ENCODE measurements at regions not wholly inside any gene's neighbourhood (a gene's known extent, or its start where the extent isn't known, plus 50 kb on each side); places are given as distances from the start of the nearest gene placed in this dataset.
A peak's percentile ranks its signal among the peaks of the same experiment; 100 is the strongest.

DNA sequence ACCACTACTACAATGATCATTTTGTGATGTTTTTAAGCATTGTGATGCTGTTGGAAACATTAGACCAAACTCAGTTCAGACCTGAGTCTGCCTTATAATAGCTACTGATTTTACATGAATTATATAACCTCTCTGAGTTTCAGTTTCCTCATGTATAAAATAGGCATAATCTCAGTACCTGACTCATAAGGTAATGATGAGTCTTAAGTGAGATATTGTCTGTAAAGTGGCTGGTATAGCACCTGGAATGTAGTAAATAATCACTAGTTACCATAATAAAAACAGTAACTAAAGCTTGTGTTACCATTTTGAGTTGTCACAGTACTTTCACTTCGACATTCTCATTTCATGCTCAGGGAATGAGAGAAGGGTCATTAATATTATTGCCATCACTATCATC, 381.5 kb upstream of the SALL1 start:
- H3K4me3 ChIP-seq (ENCODE audit: low read length in 2 of 2) = no peak overlapping the region
- no peak overlapping the region for H4K91ac ChIP-seq (ENCODE audit: low read depth, low read length, poor library complexity)
- no peak overlapping the region for H3K27ac ChIP-seq (replicated peaks; ENCODE audit: low read length)
- no peak overlapping the region for H3K14ac ChIP-seq (ENCODE audit: low read length)
- H2BK120ac ChIP-seq (ENCODE audit: low read depth, low read length) = no peak overlapping the region
- H3K27me3 ChIP-seq (ENCODE audit: control insufficient read depth in 3 of 3, insufficient read depth in 3 of 3, low read depth in 1 of 3, low read length in 3 of 3) = no peaks in the 10 kb centered on the region
- H3K4me2 ChIP-seq (ENCODE audit: insufficient read depth, low read length, poor library complexity, severe bottlenecking) = no peak overlapping the region
- H3K9me3 ChIP-seq (replicated peaks in 1 of 2; ENCODE audit: control insufficient read depth in 2 of 2, insufficient read depth in 1 of 2, low read depth in 1 of 2, low read length in 2 of 2) = peaks cover 0 to 3% of the 10 kb centered on the region in 2 donors
- H3K4ac ChIP-seq (ENCODE audit: low read length) = no peak overlapping the region
- no peak overlapping the region for H2AK5ac ChIP-seq (ENCODE audit: low read depth, low read length)
- no peaks in the 10 kb centered on the region for H3K79me1 ChIP-seq (ENCODE audit: low read depth, low read length)
- no peak overlapping the region for H4K8ac ChIP-seq (ENCODE audit: low read depth, low read length)
- no peak overlapping the region for H3K23ac ChIP-seq (ENCODE audit: low read depth, low read length, poor library complexity)
- peaks cover 6 to 10% of the 10 kb centered on the region in 2 donors for H3K4me1 ChIP-seq (ENCODE audit: control insufficient read depth in 2 of 2, insufficient read depth in 1 of 2, low read depth in 1 of 2, low read length in 2 of 2)
- H2BK15ac ChIP-seq (ENCODE audit: low read length) = no peak overlapping the region
- H2AFZ ChIP-seq (ENCODE audit: low read length) = no peak overlapping the region
- no peak overlapping the region for H3K18ac ChIP-seq (ENCODE audit: low read length)
- H2BK12ac ChIP-seq (ENCODE audit: low read length) = no peak overlapping the region
- no peak overlapping the region for H3K9ac ChIP-seq (ENCODE audit: low read depth, low read length, poor library complexity)
- no peaks in the 10 kb centered on the region for H3K36me3 ChIP-seq (replicated peaks in 1 of 2; ENCODE audit: control insufficient read depth in 2 of 2, insufficient read depth in 2 of 2, low read length in 2 of 2)
- H2BK5ac ChIP-seq (ENCODE audit: low read length) = no peak overlapping the region
- WGBS, 2 donors (ENCODE audit: extremely low coverage in 2 of 2, insufficient read length in 2 of 2, insufficient replicate concordance in 1 of 2) = no CpG with 5 or more reads among the region's 1 CpG
- no peak for DNase-seq (ENCODE audit: low spot score)

DNA sequence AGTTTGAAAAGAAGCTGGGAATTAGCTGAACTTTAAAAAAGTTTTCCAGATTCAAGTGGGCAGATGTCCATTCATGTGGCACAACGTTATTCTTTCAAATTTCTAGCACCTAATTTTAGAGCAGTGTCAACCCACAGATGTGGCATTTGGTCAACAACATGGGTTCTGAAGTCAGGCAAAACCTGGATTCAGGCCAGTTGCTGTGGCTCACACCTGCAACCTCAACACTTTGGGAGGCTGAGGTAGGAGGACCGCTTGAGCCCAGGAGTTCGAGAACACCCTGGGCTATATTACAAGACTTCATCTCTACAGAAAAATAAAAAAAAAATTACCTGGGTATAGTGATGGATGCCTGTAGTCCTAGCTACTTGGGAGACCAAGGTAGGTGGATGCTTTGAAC, 380.2 kb upstream of the SALL1 start:
- no peak overlapping the region for H3K4me2 ChIP-seq (ENCODE audit: insufficient read depth, low read length, poor library complexity, severe bottlenecking)

DNA sequence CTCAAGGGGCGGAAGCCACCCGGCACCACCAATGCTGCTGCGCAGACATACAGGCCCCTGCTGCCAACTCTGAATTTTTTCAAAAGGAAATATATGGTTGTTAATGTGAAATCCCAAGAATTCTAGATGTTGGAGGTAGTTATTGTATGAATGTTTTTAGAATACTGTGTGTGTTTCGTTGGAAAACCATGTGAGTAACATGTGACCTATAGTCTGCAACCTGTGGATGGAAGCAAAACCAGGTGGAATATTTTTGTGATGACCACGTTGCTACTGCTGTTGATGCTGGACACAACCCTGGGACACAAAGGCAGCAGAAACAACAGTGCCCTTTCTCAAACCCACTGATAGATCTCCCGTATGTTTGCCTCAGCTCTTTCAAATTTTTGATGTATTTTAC, 376.3 kb upstream of the SALL1 start:
- Histone ChIP-seq H3K9me3 (replicated peaks in 1 of 2; ENCODE audit: control insufficient read depth in 2 of 2, insufficient read depth in 1 of 2, low read depth in 1 of 2, low read length in 2 of 2) (peaks cover 0 to 3% of the 10 kb centered on the region in 2 donors), H2BK120ac (ENCODE audit: low read depth, low read length) (no peak overlapping the region), H3K4me3 (ENCODE audit: low read length in 2 of 2) (no peak overlapping the region), H3K36me3 (replicated peaks in 1 of 2; ENCODE audit: control insufficient read depth in 2 of 2, insufficient read depth in 2 of 2, low read length in 2 of 2) (no peaks in the 10 kb centered on the region), H3K27me3 (ENCODE audit: control insufficient read depth in 3 of 3, insufficient read depth in 3 of 3, low read depth in 1 of 3, low read length in 3 of 3) (no peaks in the 10 kb centered on the region), H3K79me1 (ENCODE audit: low read depth, low read length) (no peaks in the 10 kb centered on the region), H3K4ac (ENCODE audit: low read length) (no peak overlapping the region), H3K27ac (replicated peaks; ENCODE audit: low read length) (peak overlapping the region; percentile 5), H2AK5ac (ENCODE audit: low read depth, low read length) (no peak overlapping the region), H2BK5ac (ENCODE audit: low read length) (no peak overlapping the region), H2AFZ (ENCODE audit: low read length) (no peak overlapping the region), H3K23ac (ENCODE audit: low read depth, low read length, poor library complexity) (no peak overlapping the region), H4K91ac (ENCODE audit: low read depth, low read length, poor library complexity) (no peak overlapping the region), H3K14ac (ENCODE audit: low read length) (no peak overlapping the region), H3K9ac (ENCODE audit: low read depth, low read length, poor library complexity) (no peak overlapping the region), H3K18ac (ENCODE audit: low read length) (no peak overlapping the region), H3K4me1 (ENCODE audit: control insufficient read depth in 2 of 2, insufficient read depth in 1 of 2, low read depth in 1 of 2, low read length in 2 of 2) (peaks cover 5 to 21% of the 10 kb centered on the region in 2 donors), H2BK15ac (ENCODE audit: low read length) (no peak overlapping the region), H3K4me2 (ENCODE audit: insufficient read depth, low read length, poor library complexity, severe bottlenecking) (no peak overlapping the region), H2BK12ac (ENCODE audit: low read length) (no peak overlapping the region), H4K8ac (ENCODE audit: low read depth, low read length) (no peak overlapping the region)
- WGBS, 2 donors (ENCODE audit: extremely low coverage in 2 of 2, insufficient read length in 2 of 2, insufficient replicate concordance in 1 of 2) = no CpG with 5 or more reads among the region's 6 CpGs
- DNase-seq (ENCODE audit: low spot score) = no peak

More for the DNA sequence above, 380.2 kb upstream of the SALL1 start:
- H3K9ac ChIP-seq (ENCODE audit: low read depth, low read length, poor library complexity) = no peak overlapping the region
- no peak overlapping the region for H2BK5ac ChIP-seq (ENCODE audit: low read length)
- H2BK15ac ChIP-seq (ENCODE audit: low read length) = no peak overlapping the region
- H4K91ac ChIP-seq (ENCODE audit: low read depth, low read length, poor library complexity) = no peak overlapping the region
- H3K23ac ChIP-seq (ENCODE audit: low read depth, low read length, poor library complexity) = no peak overlapping the region
- H2AK5ac ChIP-seq (ENCODE audit: low read depth, low read length) = no peak overlapping the region
- WGBS, 2 donors (ENCODE audit: extremely low coverage in 2 of 2, insufficient read length in 2 of 2, insufficient replicate concordance in 1 of 2) = no CpG with 5 or more reads among the region's 3 CpGs
- DNase-seq (ENCODE audit: low spot score) = no peak
- no peak overlapping the region for H2BK12ac ChIP-seq (ENCODE audit: low read length)
- no peak overlapping the region for H3K4ac ChIP-seq (ENCODE audit: low read length)
- no peak overlapping the region for H3K4me3 ChIP-seq (ENCODE audit: low read length in 2 of 2)
- H3K4me1 ChIP-seq (ENCODE audit: control insufficient read depth in 2 of 2, insufficient read depth in 1 of 2, low read depth in 1 of 2, low read length in 2 of 2) = peaks cover 6 to 13% of the 10 kb centered on the region in 2 donors
- no peaks in the 10 kb centered on the region for H3K27me3 ChIP-seq (ENCODE audit: control insufficient read depth in 3 of 3, insufficient read depth in 3 of 3, low read depth in 1 of 3, low read length in 3 of 3)
- no peak overlapping the region for H2AFZ ChIP-seq (ENCODE audit: low read length)
- no peak overlapping the region for H4K8ac ChIP-seq (ENCODE audit: low read depth, low read length)
- no peak overlapping the region for H3K27ac ChIP-seq (replicated peaks; ENCODE audit: low read length)
- H3K36me3 ChIP-seq (replicated peaks in 1 of 2; ENCODE audit: control insufficient read depth in 2 of 2, insufficient read depth in 2 of 2, low read length in 2 of 2) = no peaks in the 10 kb centered on the region
- no peak overlapping the region for H2BK120ac ChIP-seq (ENCODE audit: low read depth, low read length)
- H3K14ac ChIP-seq (ENCODE audit: low read length) = no peak overlapping the region
- H3K9me3 ChIP-seq (replicated peaks in 1 of 2; ENCODE audit: control insufficient read depth in 2 of 2, insufficient read depth in 1 of 2, low read depth in 1 of 2, low read length in 2 of 2) = peaks cover 0 to 3% of the 10 kb centered on the region in 2 donors
- no peaks in the 10 kb centered on the region for H3K79me1 ChIP-seq (ENCODE audit: low read depth, low read length)
- H3K18ac ChIP-seq (ENCODE audit: low read length) = no peak overlapping the region

DNA sequence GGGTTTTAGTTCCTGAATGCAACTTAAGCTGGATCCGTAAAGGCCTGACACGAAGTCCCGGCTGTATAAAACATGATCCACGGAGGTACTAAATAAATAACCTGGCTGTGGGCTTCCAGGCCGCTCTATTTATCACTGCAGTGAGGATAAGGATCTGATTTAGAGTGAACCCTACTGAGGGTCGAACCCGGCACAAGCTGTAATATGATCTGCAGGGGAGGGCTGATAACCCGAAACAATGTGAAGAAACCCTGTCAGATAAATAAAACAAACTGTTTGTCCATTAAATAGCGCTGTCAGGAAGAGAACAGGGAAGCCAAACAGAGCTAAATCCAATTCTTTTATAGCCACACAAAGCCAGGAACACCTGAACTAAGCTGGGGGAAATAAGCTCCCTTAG, 375.6 kb upstream of the SALL1 start:
- H3K9ac ChIP-seq (ENCODE audit: low read depth, low read length, poor library complexity) = no peak overlapping the region
- H2BK120ac ChIP-seq (ENCODE audit: low read depth, low read length) = no peak overlapping the region
- H3K4me1 ChIP-seq (ENCODE audit: control insufficient read depth in 2 of 2, insufficient read depth in 1 of 2, low read depth in 1 of 2, low read length in 2 of 2) = peaks cover 5 to 21% of the 10 kb centered on the region in 2 donors
- H2BK12ac ChIP-seq (ENCODE audit: low read length) = no peak overlapping the region
- no peaks in the 10 kb centered on the region for H3K27me3 ChIP-seq (ENCODE audit: control insufficient read depth in 3 of 3, insufficient read depth in 3 of 3, low read depth in 1 of 3, low read length in 3 of 3)
- no peak overlapping the region for H2BK5ac ChIP-seq (ENCODE audit: low read length)
- no peak overlapping the region for H3K4me3 ChIP-seq (ENCODE audit: low read length in 2 of 2)
- no peaks in the 10 kb centered on the region for H3K79me1 ChIP-seq (ENCODE audit: low read depth, low read length)
- H3K14ac ChIP-seq (ENCODE audit: low read length) = no peak overlapping the region
- H4K91ac ChIP-seq (ENCODE audit: low read depth, low read length, poor library complexity) = no peak overlapping the region
- no CpG with 5 or more reads among the region's 9 CpGs for WGBS, 2 donors (ENCODE audit: extremely low coverage in 2 of 2, insufficient read length in 2 of 2, insufficient replicate concordance in 1 of 2)
- H3K36me3 ChIP-seq (replicated peaks in 1 of 2; ENCODE audit: control insufficient read depth in 2 of 2, insufficient read depth in 2 of 2, low read length in 2 of 2) = no peaks in the 10 kb centered on the region
- H3K4ac ChIP-seq (ENCODE audit: low read length) = no peak overlapping the region
- H2AFZ ChIP-seq (ENCODE audit: low read length) = no peak overlapping the region
- H2BK15ac ChIP-seq (ENCODE audit: low read length) = no peak overlapping the region
- no peak overlapping the region for H2AK5ac ChIP-seq (ENCODE audit: low read depth, low read length)
- no peak overlapping the region for H3K4me2 ChIP-seq (ENCODE audit: insufficient read depth, low read length, poor library complexity, severe bottlenecking)
- no peak overlapping the region for H3K18ac ChIP-seq (ENCODE audit: low read length)
- H3K9me3 ChIP-seq (replicated peaks in 1 of 2; ENCODE audit: control insufficient read depth in 2 of 2, insufficient read depth in 1 of 2, low read depth in 1 of 2, low read length in 2 of 2) = peaks cover 0 to 3% of the 10 kb centered on the region in 2 donors
- H3K23ac ChIP-seq (ENCODE audit: low read depth, low read length, poor library complexity) = no peak overlapping the region
- DNase-seq (ENCODE audit: low spot score) = no peak
- H4K8ac ChIP-seq (ENCODE audit: low read depth, low read length) = no peak overlapping the region
- no peak overlapping the region for H3K27ac ChIP-seq (replicated peaks; ENCODE audit: low read length)

All from neuronal stem cell (in vitro differentiated cells).